NCI-H2107 treated with DMSO at 0.1 percent for 48 hours (cell line): ENCODE measurements at regions not wholly inside any gene's neighbourhood (a gene's known extent, or its start where the extent isn't known, plus 50 kb on each side); places are given as distances from the start of the nearest gene placed in this dataset.

Experiments used
- DNase-seq: peaks from one replicate; lab custom pipeline; 2025; ENCODE audit not compliant: unreplicated experiment; lab: John Stamatoyannopoulos, UW

DNA sequence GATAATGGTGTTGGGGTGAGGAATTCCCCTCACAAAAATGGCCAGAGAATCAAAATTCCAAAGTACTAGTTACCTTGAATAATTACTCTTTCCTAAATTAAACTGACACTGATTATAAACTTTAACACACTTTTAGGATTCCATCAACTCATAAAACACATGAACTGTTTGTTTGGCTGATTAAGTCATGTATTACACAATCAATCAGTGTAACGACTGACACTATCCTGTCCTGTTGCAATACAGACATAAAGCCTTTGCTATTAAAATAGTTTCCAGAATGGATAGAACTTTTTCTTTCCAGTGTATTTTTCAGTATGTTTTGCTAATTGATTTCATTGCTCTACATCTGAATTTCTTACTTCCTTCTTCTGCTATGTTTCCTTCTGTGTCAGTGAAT lies 1709.4 kb upstream of the RAG2 start:
- no peak for DNase-seq

DNA sequence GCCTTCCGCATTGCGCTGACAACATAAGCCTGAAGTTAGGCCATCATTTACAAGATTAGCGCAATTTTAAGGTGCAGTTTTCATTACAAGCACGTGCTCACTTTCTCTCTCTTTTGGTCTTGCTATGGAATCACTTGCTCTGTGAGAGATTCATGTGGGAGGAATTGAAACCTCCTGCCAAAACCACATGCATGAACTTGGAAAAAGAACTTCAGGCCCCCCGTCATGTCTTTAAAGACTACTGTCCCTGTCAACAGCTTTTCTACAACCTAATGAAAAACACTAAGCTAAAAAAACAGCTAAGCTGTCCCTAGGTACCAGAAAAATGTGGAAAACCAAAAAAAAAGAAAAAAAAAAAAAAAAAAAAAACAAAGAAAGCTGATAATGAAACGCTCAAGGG lies 1707.6 kb upstream of the RAG2 start:
- DNase-seq: no peak

DNA sequence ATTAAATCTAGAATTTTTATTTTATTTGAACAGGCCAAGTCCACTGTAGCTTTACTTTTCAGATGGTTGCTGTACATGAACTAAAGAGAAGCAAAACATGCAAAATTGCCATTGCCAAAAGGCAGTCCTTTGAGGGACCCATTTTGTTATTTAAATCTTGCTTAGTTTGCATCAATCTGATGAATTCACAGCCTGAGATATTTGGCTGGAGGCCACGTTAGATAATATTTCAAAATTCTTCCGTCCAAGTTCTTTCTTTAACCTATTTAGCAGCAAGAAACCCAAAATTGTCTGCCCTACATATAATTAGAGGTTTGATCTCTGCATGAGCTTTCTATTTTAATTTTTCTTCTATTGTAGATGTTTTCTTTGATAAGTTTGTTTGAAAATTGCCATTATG lies 1706.9 kb upstream of the RAG2 start:
- DNase-seq: no peak

DNA sequence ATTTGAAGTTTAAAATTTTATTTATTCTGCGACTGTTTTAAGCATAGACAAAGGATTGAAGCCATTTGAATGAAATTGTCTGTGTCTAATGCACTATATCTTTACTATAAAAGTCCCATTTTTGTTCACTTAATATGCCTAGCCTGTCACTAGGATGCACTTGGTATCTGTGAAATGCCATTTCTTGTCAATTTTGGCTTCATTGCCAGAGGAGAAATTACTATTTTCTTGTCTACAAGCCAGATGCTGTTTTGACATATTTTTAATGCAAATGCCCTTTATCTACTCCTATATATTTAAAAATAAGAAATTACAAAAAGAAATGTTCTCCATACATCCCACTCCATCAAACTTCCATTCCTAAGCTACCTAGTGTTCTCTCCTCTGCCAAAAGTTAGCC lies 1704.5 kb upstream of the RAG2 start:
- DNase-seq: no peak

DNA sequence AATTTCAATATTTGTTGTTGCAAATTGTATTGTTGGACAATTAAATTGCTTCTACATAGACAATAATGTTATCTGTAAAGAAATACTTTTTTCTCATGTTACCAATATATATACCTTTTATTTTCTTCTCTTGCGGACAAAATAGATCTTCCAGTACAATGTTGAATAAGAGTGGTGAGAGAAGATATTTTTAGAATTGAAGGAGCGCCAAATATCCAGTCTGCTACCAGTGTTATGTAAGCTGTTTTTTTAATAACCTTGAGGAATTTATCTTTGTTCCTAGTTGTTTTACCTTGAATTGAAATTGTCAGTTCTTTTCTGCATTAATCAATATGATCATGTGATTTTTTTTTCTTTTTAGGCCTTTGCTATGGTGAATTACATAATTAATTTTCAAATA lies 1702.5 kb upstream of the RAG2 start:
- no peak for DNase-seq

DNA sequence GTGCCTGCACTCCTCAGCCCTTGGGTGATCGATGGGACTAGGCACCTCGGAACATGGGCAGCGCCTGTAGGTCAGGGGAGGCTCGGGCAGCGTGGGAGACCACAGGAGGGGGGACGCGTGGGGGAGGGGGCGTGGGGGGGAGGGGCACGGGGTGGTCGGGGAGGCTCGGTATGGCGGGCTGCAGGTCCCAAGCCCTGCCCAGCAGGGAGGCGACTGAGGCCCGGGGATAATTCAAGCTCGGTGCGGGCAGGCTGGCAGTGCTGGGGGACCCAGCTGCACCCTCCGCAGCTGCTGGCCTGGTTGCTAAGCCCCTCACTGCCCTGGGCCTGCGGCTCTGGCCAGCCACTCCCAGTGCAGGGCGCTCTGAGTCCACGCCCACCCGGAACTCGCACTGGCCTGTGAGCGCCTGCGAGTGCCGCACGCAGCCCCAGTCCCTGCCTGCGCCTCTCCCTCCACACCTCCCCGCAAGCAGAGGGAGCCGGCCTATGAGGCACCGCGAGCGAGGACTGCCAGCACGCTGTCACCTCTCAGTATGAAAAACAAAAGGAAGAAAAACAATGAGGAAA lies 1698.3 kb upstream of the RAG2 start:
- DNase-seq: no peak

DNA sequence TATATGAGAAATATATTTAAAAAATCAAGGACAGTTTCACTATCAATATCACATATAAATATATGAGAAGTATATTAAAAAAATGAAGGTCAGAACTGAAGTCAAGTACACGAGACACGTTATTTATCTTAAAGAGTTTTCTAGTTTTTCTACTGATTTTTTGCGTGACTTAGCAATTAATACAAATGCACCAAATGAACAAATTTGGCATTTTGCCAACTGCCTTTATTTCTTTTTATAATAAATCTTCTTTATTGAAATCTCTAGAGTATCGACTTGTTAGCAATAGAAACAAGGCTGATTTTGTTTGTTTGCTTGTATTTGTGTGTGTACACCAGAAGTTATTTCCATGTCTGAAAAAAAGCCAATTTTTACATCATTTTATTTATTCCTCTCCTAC lies 1684.7 kb upstream of the RAG2 start:
- DNase-seq: no peak

DNA sequence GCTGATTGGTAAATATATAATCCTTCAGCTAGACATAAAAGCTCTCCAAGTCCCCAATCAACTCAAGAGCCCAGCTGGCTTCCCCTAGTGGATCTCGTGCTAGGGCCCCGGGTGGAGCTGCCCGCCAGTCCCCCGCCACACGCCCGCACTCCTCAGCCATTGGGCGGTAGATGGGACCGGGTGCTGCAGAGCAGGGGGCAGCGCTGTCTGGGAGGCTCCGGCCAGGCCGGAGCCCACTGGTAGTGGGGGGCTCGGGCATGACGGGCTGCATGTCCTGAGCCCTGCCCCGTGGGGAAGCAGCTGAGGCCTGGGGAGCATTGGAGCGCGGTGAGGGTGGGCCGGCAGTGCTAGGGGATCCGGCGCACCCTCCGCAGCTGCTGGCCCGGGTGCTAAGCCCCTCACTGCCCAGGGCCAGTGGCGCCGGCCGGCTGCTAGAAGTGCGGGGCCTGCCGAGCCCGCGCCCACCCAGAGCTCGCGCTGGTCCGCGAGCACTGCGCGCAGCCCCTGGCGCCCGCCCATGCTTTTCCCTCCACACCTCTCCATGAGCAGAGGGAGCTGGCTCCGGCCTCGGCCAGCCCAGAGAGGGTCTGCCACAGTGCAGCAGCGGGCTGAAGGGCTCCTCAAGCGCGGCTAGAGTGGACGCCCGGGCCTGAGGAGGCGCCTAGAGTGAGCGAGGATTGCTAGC lies 1680.6 kb upstream of the RAG2 start:
- no peak for DNase-seq

DNA sequence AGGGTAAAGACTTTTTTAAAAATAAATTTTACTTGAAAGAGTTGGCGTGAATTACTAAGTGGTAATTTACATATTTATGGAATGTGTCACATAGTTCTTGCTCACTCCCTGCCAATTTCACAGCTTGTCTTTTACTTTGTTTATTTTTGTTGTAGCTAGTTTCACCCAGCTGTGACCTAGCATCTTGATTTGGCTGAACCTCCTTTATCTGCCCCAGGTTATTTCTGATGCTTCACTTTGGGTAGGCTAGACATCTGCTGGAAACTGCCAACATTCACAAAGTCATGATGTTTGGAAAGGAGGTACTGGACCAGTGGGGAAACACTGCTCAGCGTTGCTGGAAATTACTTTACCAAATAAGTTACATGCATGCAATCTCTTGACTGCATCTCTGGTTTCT lies 1676.0 kb upstream of the RAG2 start:
- no peak for DNase-seq

DNA sequence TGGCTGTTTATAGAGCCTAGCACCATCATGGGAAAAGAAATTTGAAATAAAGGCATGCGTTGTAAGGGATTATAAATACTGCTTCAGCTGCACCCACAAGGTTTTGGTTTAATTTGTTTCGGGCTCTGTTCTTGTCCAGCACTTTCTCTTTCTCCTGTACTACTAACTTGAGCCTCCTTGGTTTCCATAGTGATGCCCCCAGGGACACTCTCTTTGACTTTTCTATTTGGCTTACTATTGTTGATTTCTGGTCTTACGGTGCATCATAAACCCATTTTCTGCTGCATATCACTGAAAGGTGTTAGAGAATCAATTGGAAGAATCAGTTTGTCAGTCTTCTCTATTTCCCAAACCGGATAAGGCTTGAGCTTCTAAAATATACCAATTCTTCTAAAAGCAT lies 1674.3 kb upstream of the RAG2 start:
- no peak for DNase-seq

DNA sequence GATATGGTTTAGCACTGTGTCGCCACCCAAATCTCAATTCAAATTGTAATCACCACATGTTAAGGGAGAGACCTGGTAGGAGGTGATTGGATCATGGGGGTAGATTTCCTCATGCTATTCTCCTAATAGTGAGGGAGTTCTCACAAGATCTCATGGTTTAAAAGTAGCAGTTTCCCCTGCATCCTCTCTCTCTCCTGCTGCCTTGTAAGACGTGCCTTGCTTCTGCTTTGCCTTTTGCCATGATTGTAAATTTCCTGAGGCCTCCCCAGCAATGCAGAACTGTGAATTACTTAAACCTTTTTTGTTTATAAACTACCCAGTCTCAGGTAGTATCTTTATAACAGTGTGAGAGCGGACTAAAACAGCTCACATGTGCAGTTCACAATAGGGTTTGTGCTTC lies 1668.7 kb upstream of the RAG2 start:
- DNase-seq: no peak

DNA sequence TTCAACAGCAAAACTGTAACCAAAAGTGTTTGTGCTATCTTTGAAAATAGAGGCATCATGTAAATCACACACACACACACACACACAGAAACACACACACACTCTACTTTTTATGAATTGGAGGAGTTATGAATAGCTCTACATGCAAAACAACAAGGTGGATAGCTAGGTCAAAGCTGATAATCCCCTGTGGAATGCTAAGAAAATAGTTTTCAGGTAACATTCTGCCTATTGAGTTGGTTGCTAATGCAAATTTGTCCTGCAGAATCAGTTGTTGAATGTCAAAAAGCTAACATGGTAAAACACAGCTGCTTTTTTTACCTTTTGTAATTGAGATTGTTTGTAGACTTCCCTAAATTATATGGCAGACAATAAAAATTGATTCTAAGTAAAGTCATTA lies 1658.4 kb upstream of the RAG2 start:
- no peak for DNase-seq

DNA sequence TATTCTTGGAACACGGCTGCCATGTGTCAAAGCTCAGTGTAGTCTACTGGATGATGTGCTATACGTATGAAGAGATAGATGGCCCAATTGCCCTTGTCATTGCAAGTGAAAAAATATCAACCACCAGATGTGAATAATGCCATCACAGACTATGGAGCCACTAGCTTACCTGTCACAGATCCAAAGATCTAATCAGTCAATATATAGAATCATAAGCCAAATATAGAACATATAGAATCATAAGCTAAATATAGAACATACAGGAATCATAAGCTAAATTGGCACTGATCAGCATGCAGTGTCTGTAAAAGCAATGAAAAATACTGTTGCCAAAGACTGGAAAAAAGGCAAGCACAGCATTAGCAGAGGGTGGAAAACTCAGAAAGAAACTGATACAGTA lies 1656.9 kb upstream of the RAG2 start:
- no peak for DNase-seq

DNA sequence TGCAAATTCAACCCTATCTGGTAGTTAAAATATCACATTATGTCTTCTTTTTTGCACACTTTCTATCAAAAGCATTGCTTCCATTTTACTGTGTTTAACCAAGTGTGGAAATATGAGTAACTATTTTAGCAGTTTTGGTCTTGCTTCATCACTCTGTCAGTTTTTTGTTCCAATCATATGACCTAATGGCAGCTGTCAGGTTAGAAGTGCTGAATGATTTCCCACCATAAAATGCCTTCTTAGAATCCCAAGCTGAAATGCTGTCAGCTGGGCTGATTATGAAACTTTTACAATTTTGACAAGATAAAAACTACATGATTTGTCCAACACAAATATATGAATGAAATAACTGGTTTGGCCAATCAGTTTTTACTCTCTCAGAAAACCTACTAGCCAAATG lies 1654.6 kb upstream of the RAG2 start:
- no peak for DNase-seq

DNA sequence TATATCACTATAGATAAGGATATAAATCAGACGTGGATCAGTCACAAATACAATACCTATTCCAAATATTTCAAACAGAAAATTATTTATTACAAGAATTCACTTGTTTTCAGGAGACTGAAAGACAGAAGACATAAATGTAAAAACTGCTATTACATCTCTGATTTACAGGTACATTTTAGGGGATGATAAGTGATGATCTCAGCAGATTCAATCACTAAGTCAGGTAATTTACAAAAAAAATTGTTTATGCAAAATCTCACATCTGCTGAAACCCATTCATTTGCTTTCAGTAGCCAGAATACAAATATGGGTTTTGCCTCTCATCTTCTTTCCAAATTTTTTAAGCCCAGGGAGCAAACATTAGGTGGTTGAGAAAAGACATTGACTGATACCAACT lies 1648.4 kb upstream of the RAG2 start:
- no peak for DNase-seq

DNA sequence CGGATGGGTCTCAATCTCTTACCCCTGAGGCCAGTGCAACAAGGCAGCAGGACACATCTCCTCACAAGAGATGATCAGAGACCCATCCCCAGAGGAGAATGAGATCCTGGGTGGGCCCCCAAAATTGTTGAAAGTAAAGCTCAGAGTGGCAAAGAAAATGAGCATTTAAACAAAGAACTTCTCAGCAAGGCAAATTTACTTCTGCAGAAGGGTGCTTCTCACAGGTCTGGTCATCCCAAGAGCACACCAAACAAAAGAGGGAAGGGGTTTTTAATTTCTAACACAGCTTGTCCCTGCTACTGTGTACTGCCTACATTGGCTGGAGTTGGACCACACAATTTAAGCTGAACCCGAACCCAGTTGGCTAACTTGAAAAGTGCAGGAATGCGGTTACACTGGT lies 1628.6 kb upstream of the RAG2 start:
- no peak for DNase-seq

DNA sequence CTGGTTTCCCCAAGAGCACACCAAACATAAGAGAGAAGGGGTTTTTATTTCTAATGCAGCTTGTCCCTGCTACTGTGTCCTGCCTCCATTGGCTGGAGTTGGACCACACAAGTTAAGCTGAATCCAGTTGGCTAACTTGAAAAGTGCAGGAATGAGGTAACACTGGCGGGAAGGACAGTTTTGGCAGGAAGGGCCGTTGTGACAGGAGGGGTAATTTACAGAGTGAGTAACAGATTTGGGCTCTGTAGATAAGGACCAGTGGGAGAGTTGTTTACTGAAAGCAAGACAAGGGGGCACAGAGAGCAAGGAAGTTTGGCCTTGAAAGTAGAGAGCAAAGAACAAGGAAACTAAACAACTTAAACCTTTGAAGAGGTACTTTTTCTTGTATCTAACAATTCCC lies 1623.3 kb upstream of the RAG2 start:
- DNase-seq: no peak

DNA sequence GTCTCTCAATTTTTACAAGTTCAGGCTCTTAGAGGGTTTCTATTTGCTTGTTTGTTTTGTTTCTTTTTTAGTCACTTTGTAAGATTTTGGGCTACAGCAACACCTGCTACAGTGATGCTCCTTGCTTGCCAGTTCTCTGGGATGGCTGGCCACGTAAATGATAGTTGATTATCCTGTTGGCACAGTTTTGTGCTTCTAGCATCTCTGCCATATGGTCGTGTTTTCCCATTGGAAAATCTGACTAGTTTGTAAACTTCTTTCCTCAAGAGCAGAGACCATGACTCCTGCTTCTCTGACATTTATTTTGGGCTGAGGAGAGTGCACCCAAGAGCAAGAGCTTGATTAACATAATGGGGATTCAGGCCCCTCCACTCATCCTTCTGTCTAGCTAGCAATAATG lies 1621.6 kb upstream of the RAG2 start:
- DNase-seq: no peak

DNA sequence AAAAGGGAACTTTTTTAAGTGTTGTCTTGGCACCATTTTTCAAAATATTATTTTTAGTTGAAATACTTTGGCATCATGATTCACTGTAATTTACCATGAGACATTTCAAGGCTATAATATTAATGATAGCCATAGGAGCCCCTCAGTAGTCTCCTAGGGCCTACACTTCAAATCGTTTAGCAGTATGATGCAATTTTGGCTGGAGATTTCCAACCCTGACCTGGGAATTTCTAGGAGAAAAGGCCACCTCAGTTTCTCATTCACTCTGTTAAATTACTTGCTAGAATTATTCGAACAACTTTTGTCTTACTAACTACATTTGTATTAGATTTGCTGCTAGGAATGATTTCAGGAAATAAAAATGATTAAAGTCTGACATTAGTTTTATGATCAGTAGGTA lies 1610.9 kb upstream of the RAG2 start:
- DNase-seq: no peak

DNA sequence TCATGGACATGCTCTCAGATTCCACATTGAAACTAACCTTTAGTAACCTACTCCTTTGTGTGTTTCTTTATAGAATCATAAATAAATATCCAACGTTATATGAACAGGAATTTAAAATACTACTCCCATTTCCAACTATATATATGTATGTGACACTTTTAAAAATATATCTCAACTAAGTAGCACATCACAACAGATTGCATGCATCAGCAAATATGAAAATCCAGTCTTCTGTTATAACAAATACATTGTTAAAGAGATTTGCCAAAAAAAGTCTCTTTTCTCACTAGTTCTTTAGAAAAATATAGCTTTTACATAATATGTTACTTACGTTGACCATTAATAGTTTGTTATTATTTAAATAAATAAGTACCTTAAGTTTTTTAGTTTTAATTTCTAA lies 1608.6 kb upstream of the RAG2 start:
- no peak for DNase-seq

DNA sequence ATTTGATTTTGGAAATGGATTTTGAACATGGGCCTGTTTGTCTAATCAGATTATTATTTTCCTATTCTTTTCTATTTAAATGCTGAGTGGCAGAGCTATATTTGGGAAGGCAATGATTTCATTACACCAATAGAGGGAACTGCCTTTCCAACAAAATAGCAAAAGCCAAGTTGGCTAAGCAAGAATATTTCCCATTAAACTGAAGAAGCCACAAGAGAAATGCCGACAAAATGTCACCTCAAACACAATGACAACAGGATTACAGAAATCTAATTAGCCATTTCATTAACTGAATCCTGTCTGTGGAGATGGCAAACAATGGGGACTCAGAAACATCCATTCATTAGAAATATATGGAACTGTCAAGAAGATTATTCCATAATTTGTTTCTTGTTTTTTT lies 1593.1 kb upstream of the RAG2 start:
- no peak for DNase-seq

DNA sequence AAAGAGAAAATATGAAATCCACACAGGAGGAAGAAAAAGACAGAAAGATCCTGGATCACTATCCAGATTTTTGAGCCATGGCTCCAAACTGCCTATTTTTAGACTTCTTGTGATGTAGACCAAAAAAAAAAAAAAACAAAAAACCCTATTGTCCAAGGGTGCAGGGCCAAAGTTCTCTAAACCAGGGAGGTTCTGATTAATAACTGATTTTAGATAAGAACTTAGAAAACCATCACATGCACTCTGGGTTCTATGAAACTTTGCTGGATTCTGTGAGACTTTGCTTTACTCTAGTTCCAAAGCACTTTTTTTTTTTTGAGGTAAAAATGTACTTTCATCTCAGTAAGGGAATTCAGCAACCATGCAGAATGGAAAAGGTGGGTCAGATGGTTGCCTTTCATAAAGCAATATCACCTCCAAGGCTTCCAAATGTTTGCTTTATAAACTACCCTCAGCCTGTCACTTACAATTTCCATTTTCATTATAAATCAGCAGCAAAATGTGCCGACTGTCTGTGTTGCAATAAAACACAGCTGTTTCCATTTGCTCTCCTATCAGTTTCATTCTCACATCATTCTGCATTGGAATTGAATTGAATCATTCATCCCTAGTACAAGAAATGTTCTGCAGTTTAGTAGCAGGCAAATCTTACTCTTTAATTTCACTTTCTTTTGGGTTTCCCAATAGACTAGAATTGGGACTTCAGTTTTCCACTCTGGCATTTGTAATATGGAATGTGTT lies 1584.3 kb upstream of the RAG2 start:
- DNase-seq: no peak
